ENCODE measurements at regions not wholly inside any gene's neighbourhood (a gene's known extent, or its start where the extent isn't known, plus 50 kb on each side); places are given as distances from the start of the nearest gene placed in this dataset.
"Not testable (repeated sequence)": the region's sequence is repeated elsewhere in the genome, so short reads cannot be mapped to it uniquely, and the experiment has no call there.

- peak; percentile 33 to 63 (median 54) for DNase-seq (ENCODE audit: low read depth in 4 of 4, low spot score in 1 of 4)
Measured at GRCh38 chr4:3954540-3955320, 188.5 kb downstream of the ADRA2C start.

DNA sequence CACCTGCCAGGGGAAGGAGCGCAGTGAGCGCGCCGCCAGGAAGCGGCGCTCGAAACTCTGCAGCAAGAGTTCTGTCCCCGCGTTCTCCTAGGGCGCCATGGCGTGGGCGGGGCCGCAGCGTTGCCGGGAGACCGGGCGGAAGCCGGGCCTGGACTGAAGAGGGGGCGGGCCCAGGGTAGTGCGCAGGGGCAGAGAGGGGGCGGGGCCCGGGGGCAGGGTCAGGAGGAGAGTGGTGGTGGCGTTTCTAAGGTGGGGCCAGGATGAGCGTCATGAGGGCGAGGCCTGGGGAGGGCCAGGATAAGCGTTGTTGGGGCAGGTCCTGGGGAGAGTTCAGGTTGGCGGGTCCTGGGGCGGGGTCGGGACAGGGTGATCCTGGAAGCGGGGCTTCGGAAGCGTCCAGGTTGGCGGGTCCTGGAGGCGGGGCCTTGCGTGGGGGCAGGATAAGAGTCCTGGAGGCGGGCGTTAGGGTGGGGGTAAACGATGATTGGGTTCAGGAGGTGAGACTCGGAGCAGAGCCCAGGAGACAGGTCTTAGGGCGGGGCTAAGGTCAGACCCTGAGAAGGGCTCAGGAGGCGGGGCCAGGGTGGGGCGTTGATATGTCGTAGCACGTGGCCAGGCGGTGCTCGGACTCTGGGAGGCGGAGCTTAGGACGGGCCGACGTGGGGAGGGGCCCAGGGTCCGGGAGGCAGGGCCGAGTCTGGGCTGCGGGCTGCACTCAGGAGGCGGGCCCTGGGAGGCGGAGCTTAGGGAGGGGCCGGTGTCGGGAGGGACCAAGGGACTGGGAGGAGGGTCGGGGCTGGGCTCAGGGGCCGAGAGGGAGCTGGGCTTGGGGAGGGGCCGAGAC, 189.4 kb downstream of the ADRA2C start:
- peak; percentile 98 to 99 (median 99) for DNase-seq (ENCODE audit: low read depth in 4 of 4, low spot score in 1 of 4)

GRCh38 chr4:3956165-3956867, 190.1 kb downstream of the ADRA2C start:
- DNase-seq (ENCODE audit: low read depth in 4 of 4, low spot score in 1 of 4): not testable (repeated sequence)

DNA sequence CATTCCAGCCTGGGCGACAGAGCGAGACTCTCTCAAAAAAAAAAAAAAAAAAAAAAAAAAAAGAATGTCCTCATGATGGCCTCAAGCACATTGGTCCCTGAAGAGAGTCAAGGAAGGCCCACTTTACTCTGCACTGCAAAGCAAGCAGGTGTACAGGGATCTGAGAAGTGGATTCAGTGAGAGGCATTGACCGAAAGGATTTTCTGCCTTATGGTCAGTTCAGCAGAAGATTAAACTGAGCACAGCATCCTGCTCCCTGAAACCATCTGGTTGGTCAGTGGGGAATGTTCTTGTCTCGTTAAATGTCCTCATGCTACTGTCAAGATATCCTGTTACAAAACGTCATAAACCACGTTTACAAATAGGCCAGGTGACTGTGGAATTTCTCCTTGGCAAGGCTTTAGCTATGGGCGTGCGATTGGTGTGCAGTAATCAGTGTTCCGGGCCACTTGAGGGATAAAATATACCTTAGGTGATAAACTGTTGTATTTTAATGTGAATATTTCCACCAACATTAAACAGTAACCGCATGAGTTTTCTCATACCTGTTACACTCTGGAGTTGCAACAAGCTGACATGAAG, 195.0 kb downstream of the ADRA2C start:
- not testable (repeated sequence) for DNase-seq (ENCODE audit: low read depth in 4 of 4, low spot score in 1 of 4)

- not testable (repeated sequence) for DNase-seq (ENCODE audit: low read depth in 4 of 4, low spot score in 1 of 4)
Measured at GRCh38 chr4:3964572-3965278, 198.5 kb downstream of the ADRA2C start.

DNA sequence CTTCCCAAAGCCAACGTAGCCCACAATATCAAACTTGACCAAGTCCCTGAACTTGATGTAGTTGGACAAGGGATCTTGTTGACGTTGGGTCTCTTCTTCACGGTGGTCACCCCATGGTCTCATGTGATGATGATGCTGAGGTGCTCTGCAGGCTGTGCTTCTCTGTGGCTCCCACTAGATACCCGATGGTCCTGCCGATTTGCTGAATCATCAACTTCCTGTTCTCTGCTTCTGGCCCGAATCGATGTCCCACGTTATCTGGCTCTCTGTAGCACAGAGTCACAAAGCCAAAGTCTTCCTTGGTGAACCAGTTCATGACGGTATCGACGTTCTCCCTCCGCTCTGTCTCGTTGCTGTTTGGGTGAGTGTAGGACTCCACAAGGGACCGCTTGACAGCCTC, 201.0 kb downstream of the ADRA2C start:
- not testable (repeated sequence) for DNase-seq (ENCODE audit: low read depth in 4 of 4, low spot score in 1 of 4)

DNA sequence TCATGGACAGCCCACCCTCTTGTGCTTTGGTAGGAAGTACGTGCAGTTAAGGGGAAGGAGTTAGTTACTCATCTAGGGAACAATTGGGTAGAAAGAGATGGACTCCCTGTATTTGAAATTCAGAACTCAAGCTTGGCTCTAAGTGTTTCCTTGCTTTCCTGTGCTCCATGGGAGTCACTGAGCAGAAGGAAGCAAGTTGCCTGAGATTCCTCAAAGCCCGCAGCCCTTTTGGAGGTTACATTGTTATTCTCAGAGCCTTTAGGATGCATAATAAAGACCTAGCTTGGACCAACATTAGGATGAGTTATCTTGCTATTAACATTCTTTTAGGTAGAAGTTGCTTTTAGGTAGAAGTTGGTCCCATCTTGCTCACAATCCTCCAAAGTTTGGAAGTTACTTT, 206.4 kb downstream of the ADRA2C start:
- not testable (repeated sequence) for DNase-seq (ENCODE audit: low read depth in 4 of 4, low spot score in 1 of 4)

DNA sequence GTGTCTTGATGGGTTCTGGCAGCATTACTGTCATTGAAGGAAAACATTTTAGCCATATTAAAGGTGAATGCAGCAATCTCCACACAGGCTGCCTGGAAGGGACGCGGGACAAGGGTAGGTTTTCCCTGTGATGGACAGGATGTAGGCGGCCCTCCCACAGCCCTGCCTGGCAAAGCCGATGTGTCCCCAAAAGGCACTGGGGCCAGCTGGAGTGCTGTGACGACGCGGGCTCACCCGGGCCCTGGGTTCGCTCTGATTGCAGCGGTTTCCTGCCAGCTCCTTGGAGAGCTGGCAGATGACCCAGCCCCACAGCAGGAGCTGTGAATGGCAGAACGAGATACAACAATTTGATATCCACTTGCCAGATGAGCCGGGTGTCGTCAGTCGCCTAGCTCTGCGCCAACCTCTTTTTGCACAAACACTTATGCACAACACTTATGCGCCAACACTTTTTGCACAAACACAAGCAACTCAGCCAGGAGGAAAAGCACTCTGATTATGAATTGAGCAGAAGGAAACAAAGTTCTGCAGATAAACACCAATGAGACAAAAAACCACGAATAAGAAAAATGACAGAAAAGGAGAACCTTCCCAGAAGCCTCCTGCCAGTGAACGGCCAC, 207.5 kb downstream of the ADRA2C start:
- DNase-seq (ENCODE audit: low read depth in 4 of 4, low spot score in 1 of 4): not testable (repeated sequence)

GRCh38 chr4:3983518-3984125, 217.4 kb downstream of the ADRA2C start:
- DNase-seq (ENCODE audit: low read depth in 4 of 4, low spot score in 1 of 4): not testable (repeated sequence)

DNA sequence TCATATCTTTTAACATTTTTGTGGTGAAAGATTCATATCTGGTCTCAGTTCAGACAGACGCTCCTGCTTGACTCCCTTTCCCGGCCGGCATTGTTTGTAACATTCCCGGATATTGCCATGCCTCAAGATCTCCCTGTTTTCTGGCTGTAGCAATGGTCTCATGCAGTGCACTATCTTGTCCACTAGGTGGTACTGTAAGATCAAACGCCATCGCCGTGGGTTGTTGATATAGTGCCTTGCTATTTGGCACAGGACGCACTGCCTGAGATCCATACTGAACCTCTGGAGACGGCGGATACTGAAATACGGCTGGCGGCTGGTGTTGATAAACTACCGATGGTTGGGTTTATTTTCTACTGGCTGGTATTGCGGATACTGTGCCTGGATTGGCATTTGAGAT, 218.6 kb downstream of the ADRA2C start:
- not testable (repeated sequence) for DNase-seq (ENCODE audit: low read depth in 4 of 4, low spot score in 1 of 4)

- DNase-seq (ENCODE audit: low read depth in 4 of 4, low spot score in 1 of 4): not testable (repeated sequence)
Measured at GRCh38 chr4:3986412-3986811, 220.2 kb downstream of the ADRA2C start.

- DNase-seq (ENCODE audit: low read depth in 4 of 4, low spot score in 1 of 4): not testable (repeated sequence)
Measured at GRCh38 chr4:3997386-3997785, 229.3 kb downstream of the OTOP1 start.

- not testable (repeated sequence) for DNase-seq (ENCODE audit: low read depth in 4 of 4, low spot score in 1 of 4)
Measured at GRCh38 chr4:4004036-4004435, 222.7 kb downstream of the OTOP1 start.

DNA sequence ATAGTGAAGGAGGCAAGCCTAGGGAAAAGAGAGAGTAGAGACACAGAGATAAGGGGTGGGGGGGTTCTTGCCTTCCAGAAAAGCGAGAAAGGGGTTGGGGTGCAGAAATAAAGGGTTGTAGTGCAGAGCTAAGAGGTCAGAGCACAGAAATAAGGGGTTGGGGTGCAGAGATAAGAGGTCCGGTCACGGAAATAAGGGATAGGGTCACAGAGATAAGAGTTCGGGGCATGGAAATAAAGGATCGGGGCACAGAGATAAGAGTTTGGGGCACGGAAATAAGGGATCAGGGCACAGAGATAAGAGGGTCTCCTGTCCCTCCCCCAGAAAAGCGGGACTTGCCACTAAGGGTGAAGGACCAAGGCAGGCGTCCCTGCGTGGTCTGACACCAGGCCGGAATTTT, 222.0 kb downstream of the OTOP1 start:
- DNase-seq (ENCODE audit: low read depth in 4 of 4, low spot score in 1 of 4): not testable (repeated sequence)

- DNase-seq (ENCODE audit: low read depth in 4 of 4, low spot score in 1 of 4): not testable (repeated sequence)
Measured at GRCh38 chr4:4006356-4006755, 220.4 kb downstream of the OTOP1 start.

DNA sequence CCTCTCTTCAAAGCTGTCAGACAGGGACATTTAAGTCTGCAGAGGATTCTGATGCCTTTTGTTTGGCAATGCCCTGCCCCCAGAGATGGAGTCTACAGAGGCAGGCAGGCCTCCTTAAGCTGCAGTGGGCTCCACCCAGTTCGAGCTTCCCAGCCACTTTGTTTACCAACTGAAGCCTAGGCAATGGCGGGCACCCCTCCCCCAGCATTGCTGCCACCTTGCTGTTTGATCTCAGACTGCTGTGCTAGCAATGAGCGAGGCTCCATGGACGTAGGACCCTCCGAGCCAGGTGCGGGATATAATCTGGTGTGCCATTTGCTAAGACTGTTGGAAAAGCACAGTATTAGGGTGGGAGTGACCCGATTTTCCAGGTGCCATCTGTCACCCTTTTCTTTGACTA, 207.7 kb downstream of the OTOP1 start:
- not testable (repeated sequence) for DNase-seq (ENCODE audit: low read depth in 4 of 4, low spot score in 1 of 4)

DNA sequence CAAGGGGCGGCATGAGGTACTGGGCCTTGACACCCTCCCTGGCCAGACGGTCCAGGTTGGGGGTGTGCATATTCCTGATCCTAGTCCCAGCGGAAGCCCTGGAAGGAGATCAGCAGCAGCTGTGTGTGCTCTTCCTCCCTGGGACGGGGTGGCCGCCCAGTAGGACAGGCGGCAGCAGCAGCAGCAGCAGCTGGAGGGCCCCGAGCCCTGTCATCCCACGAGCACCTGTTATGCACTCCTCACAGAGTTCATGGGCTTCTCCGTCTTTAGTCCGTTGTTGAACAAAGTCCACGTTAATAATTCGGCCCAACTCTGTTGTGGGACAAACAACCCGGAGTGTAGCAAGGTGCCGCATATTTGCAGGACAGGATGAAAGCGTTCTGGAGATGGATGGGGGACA, 205.6 kb downstream of the OTOP1 start:
- DNase-seq (ENCODE audit: low read depth in 4 of 4, low spot score in 1 of 4): not testable (repeated sequence)

GRCh38 chr4:4026708-4027107, 200.0 kb downstream of the OTOP1 start:
- not testable (repeated sequence) for DNase-seq (ENCODE audit: low read depth in 4 of 4, low spot score in 1 of 4)

DNA sequence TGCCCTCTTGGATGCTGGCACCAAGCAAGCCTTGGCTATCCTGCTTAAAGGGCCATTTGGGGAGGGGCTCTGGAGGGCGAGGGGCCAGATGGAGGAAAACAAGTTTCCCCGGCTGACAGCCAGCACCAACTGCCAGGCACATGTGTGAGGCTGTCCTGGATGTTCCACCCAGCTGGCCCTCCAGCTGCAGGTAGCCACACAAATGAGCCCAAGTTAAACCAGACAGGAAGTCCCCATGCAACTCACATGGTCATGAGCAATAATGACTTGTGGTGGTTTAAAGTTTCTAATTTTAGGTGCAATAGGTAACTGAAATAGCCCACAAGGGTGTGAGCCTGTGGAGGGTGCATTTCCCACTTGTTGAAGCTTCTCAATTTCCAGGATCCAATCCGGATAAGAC, 198.0 kb downstream of the OTOP1 start:
- DNase-seq (ENCODE audit: low read depth in 4 of 4, low spot score in 1 of 4): not testable (repeated sequence)
